Muscle of arm (tissue), 1 donor: ENCODE measurements at regions not wholly inside any gene's neighbourhood (a gene's known extent, or its start where the extent isn't known, plus 50 kb on each side); places are given as distances from the start of the nearest gene placed in this dataset.

Source experiments
- DNase-seq: peaks from one replicate; pipeline ENCODE4 v3.0.0-alpha.2; 2013

DNA sequence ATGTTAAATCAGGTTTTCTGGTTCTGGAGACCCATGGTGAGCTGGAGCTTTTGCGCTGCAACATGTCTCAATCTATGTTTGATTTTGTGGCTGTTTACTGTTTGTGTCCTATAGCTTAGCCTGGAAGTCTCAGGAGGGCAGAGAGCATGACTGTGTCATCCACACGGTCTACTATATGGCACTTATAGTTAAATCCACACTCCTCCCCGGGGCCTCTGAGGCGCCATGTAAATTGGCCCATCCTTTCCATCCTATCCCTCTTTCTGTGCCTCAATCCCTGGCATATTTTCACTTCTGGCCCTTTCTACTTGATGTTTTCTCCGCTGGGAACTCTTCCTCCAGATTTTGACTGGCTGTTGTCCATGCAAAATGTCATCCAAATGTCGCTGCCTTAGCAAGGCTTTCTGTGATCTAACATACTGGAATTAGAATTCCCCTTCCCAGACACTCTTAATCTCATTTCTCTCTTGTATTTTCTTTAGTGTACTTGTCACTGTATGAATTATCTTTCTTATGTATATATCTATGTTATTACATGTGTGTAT lies 560.8 kb upstream of the RGMA start:
- peak; percentile 74 for DNase-seq

DNA sequence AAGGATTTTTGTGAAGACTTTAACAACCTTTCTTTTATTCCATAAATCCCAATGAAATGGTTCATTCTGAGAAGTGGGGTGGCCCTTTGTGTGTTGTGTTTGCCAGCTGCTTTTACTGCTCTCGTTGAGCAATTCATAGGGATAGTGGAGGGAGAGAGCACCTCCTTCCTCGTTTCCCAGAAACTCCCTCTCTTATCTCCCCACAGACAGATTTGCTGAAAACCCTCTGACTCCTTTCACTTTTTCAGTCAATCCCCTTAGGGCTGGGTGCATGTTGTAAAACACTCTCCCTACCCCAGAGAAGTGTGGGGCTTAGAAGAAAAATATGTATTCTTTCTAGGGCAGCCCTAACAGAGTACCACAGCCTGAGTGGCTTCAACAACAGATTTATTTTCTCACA lies 557.2 kb upstream of the RGMA start:
- no peak for DNase-seq

DNA sequence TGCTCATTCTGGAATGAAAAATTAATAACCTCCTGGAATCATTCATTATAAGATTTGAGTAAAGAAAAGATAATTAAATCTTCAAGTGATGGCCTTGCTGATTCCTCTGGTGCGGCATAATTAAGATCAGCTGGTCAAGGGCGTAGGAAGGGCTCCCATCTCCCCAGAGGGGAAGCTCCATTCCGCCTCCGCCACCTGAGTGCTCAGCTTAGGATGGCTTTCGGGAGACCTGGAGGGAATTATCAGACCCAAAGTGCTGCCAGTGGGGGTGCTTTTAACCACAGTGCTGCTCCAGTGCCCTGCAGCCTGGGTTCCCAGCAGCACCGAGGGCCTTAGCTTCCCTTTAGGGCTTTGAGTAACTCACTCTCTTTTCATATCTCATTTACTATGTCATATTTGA lies 556.6 kb upstream of the RGMA start:
- no peak for DNase-seq

DNA sequence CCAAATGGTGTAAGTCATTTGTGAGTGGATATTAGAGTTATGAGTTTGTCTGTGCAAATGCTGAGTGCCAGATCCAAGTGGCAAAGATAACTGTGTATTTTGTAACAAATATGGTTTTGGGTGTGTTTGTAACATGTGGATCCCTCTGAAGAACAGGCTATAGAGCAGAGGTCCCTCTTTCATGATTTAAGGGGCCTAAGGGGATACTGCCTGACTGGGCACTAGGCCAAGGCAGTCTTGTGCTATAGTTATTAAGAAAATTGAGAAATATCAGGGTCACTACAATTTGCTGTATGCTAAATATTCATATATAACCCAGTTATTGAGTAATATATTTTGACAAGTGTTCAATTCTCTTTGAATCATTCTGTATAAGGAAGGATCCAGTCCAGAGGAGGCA lies 555.6 kb upstream of the RGMA start:
- peak; percentile 66 for DNase-seq

DNA sequence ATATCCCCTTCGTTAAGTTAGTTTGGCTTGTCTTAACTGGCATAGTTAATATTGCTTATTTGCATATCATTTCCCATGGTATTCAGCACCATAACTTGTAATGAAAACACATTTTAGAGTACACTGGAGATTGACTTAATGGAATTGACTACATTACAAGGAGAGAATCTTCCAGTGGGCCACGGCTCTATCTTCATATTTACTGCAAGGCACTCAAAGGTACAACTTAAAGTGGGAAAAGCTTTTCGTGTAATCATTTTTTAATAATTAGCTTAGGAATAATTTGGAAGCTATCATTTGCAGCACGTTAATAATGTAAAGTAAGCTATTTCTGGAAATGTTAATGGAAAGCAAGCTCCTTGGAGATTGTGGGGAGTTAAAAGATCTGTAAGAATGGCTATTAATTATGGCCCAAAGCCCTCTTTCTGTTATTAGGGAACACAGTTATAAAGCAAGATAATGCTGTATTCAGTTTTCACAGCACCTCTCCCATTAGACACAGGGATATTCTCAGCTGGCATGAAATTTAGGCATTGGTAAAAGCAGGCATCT lies 551.5 kb upstream of the RGMA start:
- no peak for DNase-seq

DNA sequence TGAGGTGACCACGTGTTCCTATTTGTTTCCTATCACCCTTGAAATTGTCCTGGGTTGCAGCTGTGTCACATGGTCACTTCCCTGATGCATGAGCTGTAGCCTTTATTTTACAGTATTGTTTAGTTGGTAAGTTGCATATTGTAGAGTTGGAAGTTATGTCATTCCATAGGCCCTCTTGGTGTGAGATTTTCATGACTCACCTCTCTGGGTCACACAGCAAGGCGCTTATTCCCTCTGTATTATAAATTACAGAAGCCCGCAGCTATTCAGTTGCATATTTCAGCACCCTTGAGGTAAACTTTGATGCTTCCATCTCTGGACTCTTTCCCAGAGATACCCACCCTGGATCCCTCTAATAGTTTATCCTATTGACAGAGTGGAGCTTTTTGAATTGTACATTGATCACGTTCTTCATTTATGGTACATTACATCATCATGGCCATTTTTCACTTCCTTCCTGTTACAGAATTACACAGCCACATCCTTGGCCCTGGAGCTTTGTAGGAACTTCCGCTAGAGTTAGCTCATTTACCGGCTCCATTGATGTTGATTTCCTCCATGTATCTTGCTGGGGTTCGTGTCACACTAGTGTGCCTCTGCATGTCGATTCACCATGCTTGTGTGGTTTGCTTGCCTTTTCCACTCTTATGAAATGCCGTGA lies 543.1 kb upstream of the RGMA start:
- no peak for DNase-seq

DNA sequence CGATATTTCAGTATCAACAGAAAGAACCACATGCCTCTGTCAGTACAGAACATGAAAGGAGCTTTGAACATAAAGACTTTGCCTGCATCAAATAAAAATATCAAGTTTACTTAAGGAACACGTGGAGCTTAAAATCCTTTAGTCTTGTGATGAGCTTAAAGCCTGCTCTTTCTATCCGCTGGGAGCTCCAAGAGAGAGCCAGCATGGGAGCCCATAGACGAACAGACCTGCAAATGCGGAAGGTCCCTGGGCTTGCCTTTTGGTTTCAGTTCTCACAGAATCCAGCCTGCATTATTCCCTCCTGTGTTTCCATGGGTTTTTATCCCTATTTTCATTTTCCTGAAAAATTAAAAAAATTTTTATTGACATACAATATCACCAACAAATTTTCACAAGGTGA lies 530.6 kb upstream of the RGMA start:
- no peak for DNase-seq

DNA sequence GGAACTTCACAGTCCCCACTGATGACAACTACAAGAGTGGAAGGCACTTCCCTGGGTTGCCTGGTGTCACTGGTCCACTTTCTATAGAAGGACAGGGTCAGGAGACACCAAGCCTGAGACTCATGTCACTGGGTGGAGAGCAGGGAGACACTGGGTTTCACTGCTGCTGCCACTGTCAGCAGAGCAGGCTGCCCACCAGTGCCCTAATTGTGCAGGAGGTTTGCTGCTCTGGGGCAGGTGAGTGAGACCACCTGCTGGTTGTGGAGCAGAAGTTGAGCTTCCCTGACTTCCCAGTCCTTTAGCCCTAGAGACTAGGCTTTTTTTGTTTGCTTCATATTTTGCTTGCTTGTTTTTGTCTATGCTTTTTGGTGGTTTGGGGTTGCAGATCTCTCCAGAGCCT lies 528.4 kb upstream of the RGMA start:
- no peak for DNase-seq

DNA sequence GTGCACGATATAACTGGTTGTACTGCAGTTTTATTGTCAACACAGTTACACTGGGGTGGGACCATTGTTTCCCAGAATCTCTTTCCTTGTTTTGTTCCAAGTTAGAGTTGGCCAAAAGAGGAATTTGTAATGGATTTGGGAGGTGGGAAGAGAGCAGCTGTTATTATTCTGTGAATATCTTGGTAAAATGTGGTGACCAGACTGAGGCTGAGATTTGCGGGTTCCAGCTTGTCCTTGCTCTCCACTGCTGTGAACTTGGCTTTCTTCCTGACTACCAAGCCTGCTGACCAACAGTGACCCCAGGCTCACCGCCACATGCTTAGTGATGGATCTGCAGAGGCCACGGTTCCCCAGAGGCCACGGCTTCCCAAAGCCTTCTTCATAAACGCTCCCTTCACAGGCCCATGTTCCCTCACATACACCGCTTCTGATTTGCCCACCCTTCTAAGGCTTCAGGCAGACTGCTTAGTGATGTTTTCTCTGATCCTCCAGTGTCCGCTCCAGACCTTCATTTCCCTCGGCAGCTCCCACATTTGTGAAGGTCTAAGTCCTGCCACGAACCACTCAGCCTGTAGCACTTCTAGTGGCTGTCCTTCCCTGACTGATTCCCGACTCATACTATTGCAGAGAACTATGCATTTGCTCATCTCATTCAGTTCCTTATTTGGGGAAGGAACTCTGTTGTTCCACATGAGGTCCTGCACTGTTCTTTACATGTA lies 525.5 kb upstream of the RGMA start:
- DNase-seq, result peak; percentile 28

DNA sequence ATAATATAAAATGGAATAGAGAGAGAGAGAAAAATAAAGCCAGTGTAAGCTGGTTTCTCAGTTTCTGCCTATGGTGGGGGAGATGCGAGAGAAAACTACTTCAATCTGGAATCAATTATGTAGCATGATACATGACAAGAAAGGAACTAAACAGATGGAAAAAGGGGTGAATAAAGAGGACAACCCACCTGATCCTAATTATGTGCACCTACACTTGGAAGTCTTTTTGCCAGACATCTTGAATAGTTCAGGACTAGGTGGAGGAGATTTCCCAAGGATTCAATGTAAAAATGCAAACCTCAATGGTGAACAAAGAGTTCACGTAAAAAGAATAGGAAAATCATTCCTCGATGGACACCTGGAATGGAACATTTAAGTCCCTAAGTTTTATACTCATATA lies 524.4 kb upstream of the RGMA start:
- no peak for DNase-seq

DNA sequence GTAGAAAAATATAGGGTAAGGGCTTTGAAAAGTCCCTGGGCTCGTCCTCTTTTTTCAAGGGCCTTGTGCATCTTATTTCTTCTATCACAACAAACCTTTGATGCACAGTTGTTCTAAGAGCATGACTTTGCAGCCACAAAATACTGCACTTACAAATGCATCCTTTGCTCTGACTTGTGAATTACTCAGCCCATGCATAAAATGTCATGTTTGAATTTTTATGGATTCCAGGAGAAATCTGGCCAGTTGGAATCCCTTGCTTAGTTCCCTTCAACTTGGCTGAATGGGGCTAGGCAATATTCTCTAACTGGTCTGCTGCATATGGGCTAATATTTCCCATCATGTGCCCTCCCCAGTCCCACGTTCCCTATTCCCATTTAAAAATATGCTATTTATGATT lies 523.9 kb upstream of the RGMA start:
- no peak for DNase-seq

DNA sequence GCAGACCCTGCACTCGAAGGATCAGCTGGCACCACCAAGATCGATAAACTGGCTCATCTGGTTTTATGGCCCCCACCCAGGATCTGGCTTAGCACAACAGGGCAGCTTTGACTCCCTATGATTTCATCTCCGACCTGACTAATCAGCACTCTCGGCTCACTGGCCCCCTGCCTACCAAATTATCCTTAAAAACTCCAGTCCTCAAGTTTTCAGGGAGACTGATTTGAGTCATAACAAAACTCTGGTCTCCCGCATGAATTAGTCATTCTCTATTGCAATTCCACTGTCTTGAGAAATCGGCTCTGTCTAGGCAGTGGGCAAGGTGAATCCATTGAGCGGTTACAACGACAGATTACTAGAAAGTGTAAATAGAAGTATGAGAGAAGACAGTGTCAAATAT lies 521.9 kb upstream of the RGMA start:
- no peak for DNase-seq

DNA sequence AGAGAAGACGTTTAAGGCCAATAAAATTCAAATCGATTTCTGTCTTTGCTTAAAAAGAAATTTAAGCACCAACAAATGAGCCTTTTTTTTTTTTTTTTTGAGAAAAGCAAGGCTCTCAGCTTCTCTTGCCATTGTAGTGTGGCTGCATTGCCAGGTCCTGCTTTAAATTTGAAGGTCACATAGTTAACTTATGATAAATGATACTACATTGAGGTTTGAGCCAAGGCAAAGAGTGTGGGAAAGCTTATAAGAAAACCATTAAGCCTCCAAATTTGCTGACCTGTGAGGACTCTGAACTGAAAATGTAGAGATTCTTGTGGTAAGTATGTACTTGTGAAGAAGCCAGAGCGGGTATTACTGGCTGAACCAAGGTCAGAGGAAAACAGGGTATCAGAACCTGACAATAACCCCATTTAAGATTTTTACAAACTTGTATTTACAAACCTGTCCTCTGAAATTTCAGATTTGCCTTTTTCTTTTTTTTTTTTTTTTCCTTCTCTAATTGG lies 519.7 kb upstream of the RGMA start:
- DNase-seq, result no peak

DNA sequence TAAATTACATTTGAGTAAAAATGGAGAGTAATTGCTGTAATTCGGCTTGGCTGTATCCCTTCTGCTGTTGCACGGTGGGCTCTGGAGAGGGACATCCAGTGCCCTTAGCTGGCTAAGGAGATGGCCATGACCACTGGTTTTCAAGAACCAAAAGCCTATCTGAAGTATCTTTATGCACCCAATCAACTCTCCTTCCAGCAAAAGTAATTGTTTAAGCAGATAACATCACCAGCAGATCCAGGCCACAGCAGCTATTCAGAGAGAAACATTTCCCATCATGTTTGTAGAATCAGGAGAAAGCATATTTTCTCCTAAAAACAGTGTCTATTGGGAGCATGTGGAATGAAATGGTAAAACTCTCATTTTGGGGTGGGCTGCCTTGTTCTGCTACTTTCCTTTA lies 514.5 kb upstream of the RGMA start:
- no peak for DNase-seq

DNA sequence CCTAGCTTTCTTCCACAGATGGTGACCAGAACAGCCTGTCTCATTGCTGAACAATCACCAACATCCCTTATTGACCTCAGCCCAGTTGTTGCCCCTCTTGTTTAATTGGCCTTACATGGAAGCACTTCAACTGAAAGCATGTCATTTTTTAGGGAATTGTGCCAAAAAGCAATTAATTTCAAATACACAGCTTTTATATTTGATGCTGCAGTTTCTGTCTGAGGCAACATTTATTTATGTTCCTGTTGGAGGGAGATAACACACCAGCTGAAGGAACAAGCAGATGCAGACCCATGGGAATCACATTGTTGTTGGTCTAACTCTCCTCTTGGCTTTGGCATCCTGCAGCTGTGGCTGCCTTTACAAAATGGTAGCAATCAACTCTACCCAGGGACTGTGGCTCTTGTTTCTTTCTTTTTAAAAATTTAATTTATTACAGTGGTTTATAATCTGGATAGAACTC lies 498.1 kb upstream of the RGMA start:
- DNase-seq, result peak; percentile 73

DNA sequence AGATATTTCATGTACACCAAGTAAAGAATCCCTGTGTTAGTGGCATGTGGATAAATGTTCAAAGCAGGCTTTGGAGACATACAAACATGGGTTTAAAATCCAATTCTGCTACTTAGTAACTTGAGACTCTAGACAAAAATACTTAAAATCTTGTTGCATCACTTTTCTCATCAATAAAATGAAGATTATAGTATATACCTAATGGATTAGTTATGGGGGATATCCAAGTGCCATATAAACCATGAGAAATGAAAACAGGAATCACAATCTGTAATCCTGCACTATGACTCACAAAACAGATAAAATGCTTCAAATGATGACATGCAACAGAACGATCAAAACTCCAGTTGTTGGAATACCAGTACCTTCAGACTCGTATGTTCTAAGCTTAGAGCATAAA lies 496.0 kb upstream of the RGMA start:
- no peak for DNase-seq

DNA sequence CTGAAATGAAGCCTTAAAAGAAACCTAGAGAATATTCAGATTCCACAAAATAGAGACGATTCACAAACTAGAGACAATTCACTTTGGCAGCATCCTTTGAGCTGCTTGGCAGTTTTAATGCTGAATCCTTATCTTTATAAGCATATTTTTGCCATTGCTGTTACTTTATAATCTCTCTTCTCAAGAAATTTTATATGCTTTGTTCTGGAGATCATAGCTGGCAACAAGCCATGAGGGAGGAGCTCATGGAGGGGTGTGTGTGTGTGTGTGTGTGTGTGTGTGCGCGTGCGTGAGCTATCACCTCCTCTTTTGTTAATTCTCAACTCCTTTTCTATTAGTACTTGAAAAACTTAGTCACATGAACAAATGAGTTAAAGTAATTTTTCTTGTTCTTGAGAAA lies 495.0 kb upstream of the RGMA start:
- DNase-seq, result no peak

DNA sequence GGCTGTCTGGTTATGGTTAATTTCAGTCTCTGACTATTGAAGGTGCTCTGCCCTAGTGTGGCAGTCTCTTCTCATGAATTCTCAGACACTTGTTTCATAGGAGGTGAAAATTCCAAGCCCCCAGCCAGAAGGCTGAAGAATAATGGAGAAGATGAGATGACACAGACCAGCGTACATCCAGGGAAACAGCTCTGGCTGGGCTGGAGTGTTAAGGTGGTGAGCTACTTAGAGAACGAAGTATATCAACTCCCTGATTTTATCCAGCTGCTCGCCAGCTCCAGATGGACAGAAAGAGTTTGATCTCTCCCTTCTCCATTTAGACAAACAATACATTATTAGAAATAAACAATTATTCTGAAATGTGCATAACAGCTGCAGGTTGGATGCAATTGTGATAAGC lies 494.5 kb upstream of the RGMA start:
- DNase-seq, result no peak

DNA sequence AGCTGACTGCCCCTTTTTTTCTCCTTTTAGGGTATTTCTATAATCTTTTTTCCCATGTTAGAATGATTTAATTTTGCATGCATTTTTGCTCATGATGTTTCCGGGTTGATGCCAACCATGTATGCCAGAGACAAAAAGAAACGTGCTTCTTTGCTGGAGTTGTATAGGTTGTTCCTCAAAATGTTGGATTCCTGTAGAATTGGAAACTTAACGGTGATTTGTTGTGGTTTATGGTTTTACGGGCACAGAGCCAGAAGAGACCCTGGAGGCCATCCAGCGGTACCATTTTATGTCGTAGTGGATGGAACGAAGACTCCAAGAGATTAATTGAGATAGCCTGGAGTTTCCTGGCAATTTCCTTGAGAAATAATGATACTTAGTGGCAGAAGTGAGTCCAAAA lies 481.5 kb upstream of the RGMA start:
- DNase-seq, result no peak

DNA sequence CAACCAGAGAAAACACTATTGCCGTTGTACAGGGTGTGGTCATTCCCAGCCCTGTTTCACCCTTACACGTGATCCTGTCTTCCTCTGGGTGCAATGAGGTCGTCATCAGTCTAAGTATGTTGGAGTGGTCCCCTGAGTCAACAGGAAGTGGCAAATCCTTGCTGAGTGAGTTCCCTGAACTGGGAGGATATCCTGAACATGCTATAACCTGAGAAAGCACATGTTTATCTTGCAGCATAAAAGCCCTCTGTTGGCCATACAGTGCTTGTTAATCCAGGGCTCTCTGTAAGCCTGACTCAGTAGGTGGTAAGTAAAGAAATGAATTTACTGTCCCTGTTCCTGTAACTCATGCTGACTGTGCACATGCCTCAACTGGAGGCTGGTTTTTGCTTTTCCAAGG lies 477.8 kb upstream of the RGMA start:
- no peak for DNase-seq

DNA sequence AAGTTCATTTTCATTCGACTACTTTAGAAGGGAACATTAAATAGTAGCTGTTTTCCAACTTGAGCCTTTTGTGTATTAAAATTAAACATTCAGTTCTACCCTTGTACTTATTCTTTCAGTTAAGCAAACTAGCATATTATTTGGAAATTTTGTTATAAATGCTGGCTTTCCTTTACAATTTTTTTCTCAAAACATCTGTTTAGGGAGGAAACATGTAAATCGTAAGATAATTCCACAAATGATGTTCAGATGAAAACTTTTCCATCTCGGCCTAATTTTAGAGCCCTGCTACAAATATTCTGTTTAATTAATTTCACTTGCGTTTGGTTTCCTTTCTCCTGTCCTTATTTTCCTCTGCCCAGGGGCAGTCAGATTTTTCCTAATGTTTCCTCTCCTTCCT lies 476.2 kb upstream of the RGMA start:
- DNase-seq, result no peak

DNA sequence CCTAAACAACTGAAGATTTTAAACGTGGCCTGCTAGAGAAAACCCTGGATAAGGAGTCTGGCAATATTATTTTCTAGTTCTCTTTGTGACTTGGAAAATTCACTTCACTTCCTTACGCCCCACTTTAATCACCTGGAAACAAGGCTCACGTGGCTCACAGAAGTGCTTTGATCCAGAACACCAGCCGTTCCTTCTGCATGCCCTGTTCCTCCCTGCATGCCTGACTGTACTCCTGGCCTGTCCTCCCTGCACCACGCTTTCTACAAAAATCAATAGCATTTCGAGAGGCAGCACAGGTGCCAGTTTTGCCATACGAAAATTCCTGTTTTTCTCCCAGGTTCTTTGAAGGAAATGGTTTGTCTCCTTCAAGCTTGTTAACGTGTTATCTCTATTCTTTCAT lies 474.2 kb upstream of the RGMA start:
- no peak for DNase-seq
